HG02623 (cell line): ENCODE measurements at regions not wholly inside any gene's neighbourhood (a gene's known extent, or its start where the extent isn't known, plus 50 kb on each side); places are given as distances from the start of the nearest gene placed in this dataset.

Experiments
- ATAC-seq: cut with Tn5 transposase; IDR thresholded peaks from one replicate; pipeline ENCODE4 v1.9.1; 2021; ENCODE audit warnings: moderate library complexity; ENCODE audit not compliant: unreplicated experiment

- no peak for ATAC-seq
These were observed 652.7 kb downstream of the DCDC2C start for GRCh38 chr2:4356109-4356508.

GRCh38 chr2:4356541-4356940, 653.2 kb downstream of the DCDC2C start:
- no peak for ATAC-seq

DNA sequence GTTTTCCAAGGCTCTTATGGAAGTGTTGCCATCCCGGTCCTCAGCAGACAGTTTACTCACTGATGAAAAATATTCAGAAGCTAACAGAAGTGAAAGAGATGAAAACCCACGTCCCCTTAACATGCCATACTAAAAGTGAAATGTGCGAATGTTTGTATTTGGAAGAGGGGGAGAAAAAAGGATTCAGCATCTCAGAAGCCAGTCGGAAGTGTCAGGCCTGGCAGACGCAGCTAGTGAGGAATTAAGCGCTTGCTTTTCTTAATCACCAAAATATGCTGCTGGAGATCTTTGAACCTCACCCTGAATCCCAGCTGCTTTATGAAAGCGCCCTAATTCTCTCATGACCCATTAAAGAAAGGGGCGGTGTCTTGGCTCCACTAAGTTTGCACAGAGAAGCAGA, 653.7 kb downstream of the DCDC2C start:
- ATAC-seq = no peak

DNA sequence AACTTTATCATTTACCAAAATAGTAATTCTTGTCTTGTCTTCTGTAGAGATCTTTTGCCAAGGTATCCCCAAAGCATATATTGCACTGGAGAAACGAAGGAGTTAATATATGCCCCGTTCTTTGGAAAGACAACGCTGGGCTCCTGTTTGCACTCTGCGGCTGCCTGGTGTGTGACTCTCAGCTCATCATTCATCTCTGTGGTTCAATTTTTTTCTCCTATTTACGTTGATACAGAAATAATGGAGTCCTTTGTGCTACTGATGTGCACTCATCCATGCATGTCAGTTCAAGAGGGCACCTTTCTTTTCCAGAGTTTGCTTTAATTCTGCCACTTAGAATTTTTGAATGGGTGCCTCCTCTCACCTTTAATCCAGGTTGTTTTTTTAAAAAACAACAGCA, 655.5 kb downstream of the DCDC2C start:
- no peak for ATAC-seq

- no peak for ATAC-seq
These were observed 665.5 kb downstream of the DCDC2C start for GRCh38 chr2:4368907-4369306.

DNA sequence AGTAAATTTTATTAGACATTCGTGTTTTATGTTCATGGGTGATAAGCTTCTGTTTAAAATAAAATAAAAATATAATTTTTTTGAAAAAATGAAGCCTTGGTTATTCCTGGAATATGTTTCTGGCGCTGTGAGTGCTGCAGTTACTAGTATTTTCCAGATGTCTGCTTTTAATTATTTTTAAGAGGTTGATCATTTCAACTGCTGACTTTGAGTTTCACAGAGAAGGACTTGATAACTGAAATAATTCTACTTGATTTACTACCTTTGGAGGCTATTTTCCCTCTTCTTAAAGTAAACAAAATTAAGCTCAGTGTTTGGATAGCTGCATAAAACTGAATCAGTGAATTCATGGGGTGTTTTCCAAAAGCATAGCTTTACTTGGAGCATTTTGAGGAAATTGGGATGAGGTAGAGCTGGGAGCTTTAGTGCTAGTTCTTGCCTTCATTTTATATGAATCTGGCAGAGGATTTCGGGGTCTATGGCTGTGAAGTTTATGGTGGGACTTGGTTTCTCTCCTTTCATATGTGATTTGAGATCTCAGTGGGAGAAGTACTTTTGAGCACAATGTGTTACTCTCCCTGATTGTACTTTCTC, 666.5 kb downstream of the DCDC2C start:
- no peak for ATAC-seq

DNA sequence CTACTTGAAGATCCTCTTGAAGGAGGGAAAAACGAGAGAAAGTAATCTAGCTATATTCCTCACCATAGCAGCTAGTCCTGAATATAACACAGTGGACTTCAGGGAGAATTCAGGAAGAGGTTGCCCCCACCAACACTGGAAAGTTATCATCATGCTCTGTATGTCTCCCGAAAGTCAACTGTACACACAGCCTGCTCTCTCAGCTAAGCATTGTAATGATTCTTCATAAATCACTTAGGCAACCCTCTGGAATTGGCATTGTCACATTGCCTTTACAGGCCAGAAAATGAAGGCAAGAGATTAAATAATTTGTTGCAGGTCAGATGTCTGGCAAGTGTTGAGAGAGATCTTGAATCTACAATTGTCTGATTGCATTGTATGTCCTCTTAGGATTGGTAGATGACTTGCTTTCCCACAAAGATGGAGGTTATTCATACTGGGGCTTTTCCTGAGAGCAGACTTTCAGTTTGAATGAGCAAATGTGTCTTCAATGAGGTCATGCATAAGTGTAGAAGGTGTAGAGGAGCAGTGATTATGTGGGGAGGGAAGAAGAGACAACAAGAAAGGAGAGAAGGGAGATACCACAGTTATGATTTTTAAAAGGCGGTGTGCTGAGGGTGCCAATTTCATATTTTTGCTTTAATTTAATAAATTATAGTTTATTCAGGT, 667.2 kb downstream of the DCDC2C start:
- no peak for ATAC-seq

- no peak for ATAC-seq
These were observed 677.7 kb downstream of the DCDC2C start for GRCh38 chr2:4381049-4381448.

GRCh38 chr2:4381773-4382172, 678.4 kb downstream of the DCDC2C start:
- no peak for ATAC-seq

- ATAC-seq = no peak
These were observed 687.6 kb downstream of the DCDC2C start for GRCh38 chr2:4391013-4391412.

- no peak for ATAC-seq
These were observed 701.0 kb downstream of the DCDC2C start for GRCh38 chr2:4404363-4404762.

DNA sequence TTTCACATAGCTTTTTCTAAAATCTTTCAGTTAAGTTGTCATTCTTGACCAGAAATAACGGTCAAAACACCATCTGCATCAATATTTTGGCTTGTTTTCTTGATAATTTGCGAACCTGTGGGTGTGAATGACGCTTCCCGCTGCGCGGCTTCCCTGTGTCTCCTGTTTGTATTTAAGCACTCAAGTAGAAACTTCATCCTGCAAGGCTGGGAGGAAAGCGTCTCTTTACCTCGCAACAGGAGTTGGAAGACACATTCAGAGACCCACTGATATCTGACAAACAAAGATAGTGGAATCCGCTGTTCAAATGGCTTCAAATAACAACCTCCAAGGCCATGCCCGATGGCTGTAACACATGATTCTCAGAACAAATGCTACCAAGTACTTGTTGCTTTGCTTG, 704.9 kb downstream of the DCDC2C start:
- ATAC-seq = no peak

DNA sequence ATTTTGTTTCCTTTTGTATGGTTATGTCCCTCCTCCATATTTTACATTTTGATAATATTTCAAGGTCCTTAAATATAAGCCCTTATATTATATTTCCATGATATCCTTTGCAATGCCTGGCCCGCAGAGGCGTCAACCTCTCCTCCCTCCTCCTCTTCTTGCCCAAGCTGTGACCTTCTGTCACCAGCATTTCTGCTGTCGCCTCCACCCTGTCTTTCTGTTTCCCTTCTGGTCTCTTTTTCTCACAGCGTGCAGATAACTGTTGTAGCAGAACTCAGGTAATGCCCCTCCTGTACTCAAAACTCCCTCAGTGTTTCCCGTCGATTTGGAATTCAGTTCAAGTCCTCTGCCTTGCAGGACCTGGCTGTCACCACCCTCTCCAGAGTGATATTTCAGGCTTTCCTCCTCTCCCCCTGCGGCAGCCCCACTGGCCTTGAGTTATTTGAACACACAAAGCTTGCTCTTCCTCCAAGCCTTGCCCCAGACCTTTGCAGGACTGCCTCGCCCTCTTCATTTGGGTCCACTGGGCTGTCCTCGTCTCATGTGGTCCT, 709.3 kb downstream of the DCDC2C start:
- no peak for ATAC-seq

GRCh38 chr2:4415171-4415570, 711.8 kb downstream of the DCDC2C start:
- ATAC-seq = no peak

GRCh38 chr2:4415810-4416413, 712.5 kb downstream of the DCDC2C start:
- no peak for ATAC-seq

DNA sequence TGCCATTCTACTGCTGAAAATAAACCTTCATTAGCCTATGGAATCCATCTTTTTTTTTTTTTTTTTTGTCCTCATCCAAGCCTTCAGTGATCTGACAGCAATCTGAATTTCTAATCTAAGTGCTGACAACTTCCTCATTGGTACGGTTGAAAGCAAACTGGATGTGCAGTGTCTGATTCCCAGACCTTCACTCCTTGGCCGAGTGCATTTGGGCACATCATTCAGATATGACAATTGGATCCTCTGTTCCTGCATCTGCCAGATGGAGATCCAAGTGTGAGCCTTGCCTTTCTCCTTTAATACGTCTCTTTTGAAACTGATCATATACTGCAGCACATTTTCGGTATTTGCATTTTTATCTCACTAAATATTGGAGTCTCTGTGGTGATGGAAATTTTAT, 713.1 kb downstream of the DCDC2C start:
- ATAC-seq = no peak

- no peak for ATAC-seq
These were observed 714.4 kb downstream of the DCDC2C start for GRCh38 chr2:4417771-4418170.

DNA sequence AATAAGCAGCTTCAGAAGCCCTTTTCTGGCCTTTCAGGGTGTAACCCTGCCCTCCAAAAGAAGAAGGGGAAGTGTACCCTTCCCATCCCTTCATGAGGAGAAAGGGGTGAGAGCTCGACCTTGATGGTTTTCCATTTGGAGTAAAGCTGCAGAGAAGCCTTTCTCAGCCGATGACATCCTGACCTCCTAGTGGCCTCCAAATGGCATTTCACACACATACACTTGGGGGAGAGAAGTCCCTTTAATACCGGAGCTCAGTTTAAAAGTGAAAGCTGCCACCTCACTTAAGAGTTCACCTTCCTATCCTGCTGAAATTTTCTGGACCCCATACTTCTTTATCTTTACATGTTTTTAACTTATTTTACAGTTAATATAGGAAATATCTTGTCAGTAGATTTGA, 716.7 kb downstream of the DCDC2C start:
- no peak for ATAC-seq

- ATAC-seq = no peak
These were observed 720.8 kb downstream of the DCDC2C start for GRCh38 chr2:4424153-4424552.

- no peak for ATAC-seq
These were observed 723.7 kb downstream of the DCDC2C start for GRCh38 chr2:4427083-4427482.

DNA sequence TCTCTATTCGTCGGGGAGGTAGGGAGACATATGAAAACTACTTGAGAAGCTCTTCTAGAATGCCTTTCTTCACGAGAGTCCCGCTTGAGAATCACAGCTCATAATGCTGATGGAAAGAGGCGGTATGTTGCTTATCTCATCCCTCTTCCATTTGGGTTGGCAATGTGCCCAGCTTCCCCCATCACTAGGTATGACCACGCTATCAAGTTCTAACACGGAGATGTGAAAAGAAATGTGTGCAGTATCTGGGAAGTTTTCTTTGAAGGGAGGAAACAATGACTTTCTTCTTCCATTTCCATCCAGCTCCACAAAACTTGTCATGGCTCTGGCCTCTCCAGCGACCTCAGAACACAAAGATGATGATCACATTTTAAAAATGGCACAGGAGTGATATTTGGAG, 742.4 kb downstream of the DCDC2C start:
- no peak for ATAC-seq

DNA sequence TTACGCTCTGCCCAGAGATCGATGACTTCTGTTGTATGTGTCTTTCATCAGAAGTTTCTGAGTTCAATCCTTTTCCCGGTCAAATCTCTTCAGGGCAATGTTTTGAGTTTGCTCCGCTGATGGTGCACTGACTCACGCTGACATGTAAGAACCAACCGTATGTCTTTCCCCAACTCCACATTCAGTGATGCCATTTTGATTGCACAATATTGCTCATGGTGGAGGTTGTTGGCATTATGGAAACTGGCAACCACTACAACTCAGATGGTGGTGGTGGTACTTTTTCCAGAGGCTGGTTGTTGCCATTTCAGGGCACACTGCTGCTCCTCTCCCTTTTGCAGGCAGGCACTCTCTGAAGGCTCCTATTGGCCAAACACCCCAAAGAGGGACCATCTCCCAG, 751.5 kb downstream of the DCDC2C start:
- no peak for ATAC-seq
